Ishikawa (cell line): ENCODE measurements at regions not wholly inside any gene's neighbourhood (a gene's known extent, or its start where the extent isn't known, plus 50 kb on each side); places are given as distances from the start of the nearest gene placed in this dataset.

Experiments used
- CEBPB ChIP-seq: IDR thresholded peaks from 2 replicates; pipeline ENCODE4 v1.6.1; 2012
- CREB1 ChIP-seq: IDR thresholded peaks from 2 replicates; pipeline ENCODE4 v1.6.1; 2012; ENCODE audit warnings: low read depth
- EGR1 ChIP-seq: IDR thresholded peaks from 2 replicates; pipeline ENCODE4 v1.6.1; 2012
- EP300 ChIP-seq: IDR thresholded peaks from 2 replicates; pipeline ENCODE4 v1.6.1; 2012; ENCODE audit warnings: borderline replicate concordance
- FOXM1 ChIP-seq: IDR thresholded peaks from 2 replicates; pipeline ENCODE4 v1.6.1; 2012; ENCODE audit warnings: low read depth, borderline replicate concordance
- NFIC ChIP-seq: IDR thresholded peaks from 2 replicates; pipeline ENCODE4 v1.6.1; 2012
- RAD21 ChIP-seq: IDR thresholded peaks from 2 replicates; pipeline ENCODE4 v1.6.1; 2012; ENCODE audit warnings: low read depth
- TAF1 ChIP-seq: IDR thresholded peaks from 2 replicates; pipeline ENCODE4 v1.6.1; 2012; ENCODE audit warnings: low read depth, mild to moderate bottlenecking
- TCF12 ChIP-seq: IDR thresholded peaks from 2 replicates; pipeline ENCODE4 v1.6.1; 2012; ENCODE audit warnings: low read depth
- TEAD4 ChIP-seq: IDR thresholded peaks from 2 replicates; pipeline ENCODE4 v1.6.1; 2012
- YY1 ChIP-seq: IDR thresholded peaks from 2 replicates; pipeline ENCODE4 v1.6.1; 2012; ENCODE audit warnings: low read depth
- ZBTB7A ChIP-seq: IDR thresholded peaks from 2 replicates; pipeline ENCODE4 v1.6.1; 2012; ENCODE audit warnings: low read depth
- TF ChIP-seq, protein P1 (sequence below): IDR thresholded peaks from 2 replicates; pipeline ENCODE4 v1.6.1; 2012
- TF ChIP-seq, protein P2 (sequence below): IDR thresholded peaks from 2 replicates; pipeline ENCODE4 v1.6.1; 2012
- TF ChIP-seq, protein P3 (sequence below): IDR thresholded peaks from 2 replicates; pipeline ENCODE4 v1.6.1; 2012; ENCODE audit warnings: low read depth, mild to moderate bottlenecking

DNA sequence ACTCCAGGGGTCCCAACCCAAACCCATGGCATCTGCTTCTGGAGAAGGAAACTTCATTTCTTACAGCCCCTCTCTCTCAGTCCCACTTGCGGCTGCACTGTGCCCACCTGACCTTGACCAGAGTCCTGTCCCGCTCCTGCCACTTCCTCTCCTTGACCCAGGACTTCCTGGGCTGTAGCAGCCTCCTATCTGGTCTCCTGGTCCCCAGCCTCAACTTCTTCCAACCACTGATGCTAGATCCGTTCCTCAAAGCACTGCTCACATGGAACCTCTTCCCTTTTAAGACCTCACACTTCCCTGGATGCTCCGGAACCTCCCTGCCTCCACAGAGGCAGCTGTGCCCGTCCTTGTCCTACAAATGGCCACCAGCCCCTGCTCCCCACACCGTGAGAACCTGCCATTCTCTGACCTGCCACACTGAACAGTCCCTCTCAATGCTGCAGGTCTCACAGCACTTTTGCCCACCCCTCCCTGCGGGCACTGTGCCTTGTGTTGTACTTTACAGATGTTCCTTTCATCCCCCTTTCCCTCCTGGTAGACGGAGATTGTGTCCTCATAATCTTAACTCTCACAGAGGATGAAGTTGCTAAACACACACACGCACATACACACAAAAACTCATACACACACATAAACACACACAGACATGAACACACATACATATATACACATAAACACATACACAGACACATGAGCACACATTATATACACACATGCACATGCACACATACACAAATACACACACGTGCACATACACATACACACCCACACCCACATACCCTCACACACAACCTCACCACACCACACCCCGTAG lies 59.6 kb upstream of the NXT1 start:
- TF ChIP-seq EP300 (no peak), TAF1 (no peak)
- TF ChIP-seq, protein P1, sequence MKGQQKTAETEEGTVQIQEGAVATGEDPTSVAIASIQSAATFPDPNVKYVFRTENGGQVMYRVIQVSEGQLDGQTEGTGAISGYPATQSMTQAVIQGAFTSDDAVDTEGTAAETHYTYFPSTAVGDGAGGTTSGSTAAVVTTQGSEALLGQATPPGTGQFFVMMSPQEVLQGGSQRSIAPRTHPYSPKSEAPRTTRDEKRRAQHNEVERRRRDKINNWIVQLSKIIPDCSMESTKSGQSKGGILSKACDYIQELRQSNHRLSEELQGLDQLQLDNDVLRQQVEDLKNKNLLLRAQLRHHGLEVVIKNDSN = no peak

DNA sequence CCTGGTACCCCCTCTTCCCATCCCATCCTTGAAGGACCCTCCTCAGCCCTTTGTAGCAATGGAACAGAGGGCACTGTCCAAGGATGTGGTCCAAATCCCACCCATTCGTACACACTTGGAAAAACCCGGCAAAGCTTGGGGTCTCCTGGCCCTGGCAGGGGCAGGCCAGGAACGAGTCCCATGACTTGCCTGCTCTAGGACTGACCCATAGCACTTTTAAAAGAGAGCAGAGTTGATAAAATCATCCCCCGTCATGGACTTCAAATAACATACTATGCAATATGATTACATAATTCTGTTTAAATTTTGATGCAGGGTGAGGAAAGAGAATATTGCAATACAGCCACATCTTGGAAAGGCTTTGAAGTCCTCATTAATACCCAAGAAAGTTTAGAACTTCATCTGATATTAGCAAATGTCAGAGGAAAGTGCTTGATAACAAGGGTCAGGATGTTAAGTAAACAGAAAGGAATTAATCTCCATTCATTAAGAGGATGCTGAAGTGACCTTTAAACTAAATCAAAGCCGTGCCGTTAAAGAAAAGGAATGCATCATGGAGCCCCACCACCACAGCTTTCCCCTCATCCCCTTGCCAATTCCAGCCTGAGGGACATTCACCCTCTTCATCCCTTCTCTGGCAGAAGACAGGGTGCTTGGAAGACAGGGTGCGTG lies 60.7 kb upstream of the NXT1 start:
- TF ChIP-seq ZBTB7A (no peak), CEBPB (no peak), TCF12 (no peak), FOXM1 (no peak), EGR1 (no peak), TAF1 (no peak), EP300 (no peak), NFIC (no peak), RAD21 (no peak), CREB1 (no peak), TEAD4 (no peak), YY1 (no peak)
- TF ChIP-seq, protein P2, sequence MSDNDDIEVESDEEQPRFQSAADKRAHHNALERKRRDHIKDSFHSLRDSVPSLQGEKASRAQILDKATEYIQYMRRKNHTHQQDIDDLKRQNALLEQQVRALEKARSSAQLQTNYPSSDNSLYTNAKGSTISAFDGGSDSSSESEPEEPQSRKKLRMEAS = no peak
- TF ChIP-seq, protein P1 = no peak
- TF ChIP-seq, protein P3, sequence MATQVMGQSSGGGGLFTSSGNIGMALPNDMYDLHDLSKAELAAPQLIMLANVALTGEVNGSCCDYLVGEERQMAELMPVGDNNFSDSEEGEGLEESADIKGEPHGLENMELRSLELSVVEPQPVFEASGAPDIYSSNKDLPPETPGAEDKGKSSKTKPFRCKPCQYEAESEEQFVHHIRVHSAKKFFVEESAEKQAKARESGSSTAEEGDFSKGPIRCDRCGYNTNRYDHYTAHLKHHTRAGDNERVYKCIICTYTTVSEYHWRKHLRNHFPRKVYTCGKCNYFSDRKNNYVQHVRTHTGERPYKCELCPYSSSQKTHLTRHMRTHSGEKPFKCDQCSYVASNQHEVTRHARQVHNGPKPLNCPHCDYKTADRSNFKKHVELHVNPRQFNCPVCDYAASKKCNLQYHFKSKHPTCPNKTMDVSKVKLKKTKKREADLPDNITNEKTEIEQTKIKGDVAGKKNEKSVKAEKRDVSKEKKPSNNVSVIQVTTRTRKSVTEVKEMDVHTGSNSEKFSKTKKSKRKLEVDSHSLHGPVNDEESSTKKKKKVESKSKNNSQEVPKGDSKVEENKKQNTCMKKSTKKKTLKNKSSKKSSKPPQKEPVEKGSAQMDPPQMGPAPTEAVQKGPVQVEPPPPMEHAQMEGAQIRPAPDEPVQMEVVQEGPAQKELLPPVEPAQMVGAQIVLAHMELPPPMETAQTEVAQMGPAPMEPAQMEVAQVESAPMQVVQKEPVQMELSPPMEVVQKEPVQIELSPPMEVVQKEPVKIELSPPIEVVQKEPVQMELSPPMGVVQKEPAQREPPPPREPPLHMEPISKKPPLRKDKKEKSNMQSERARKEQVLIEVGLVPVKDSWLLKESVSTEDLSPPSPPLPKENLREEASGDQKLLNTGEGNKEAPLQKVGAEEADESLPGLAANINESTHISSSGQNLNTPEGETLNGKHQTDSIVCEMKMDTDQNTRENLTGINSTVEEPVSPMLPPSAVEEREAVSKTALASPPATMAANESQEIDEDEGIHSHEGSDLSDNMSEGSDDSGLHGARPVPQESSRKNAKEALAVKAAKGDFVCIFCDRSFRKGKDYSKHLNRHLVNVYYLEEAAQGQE = no peak

- TF ChIP-seq, protein P2 = no peak
- TF ChIP-seq NFIC = no peak
- no peak for TF ChIP-seq EP300
- no peak for TF ChIP-seq TEAD4
- TF ChIP-seq YY1 = no peak
- TF ChIP-seq ZBTB7A = no peak
- no peak for TF ChIP-seq EGR1
- no peak for TF ChIP-seq FOXM1
- TF ChIP-seq, protein P3 = no peak
- TF ChIP-seq, protein P1 = no peak
- no peak for TF ChIP-seq CEBPB
- no peak for TF ChIP-seq TAF1
- TF ChIP-seq TCF12 = no peak
- TF ChIP-seq RAD21 = no peak
- no peak for TF ChIP-seq CREB1
Observed at GRCh38 chr20:23289249-23289648, 61.3 kb upstream of the NXT1 start.

DNA sequence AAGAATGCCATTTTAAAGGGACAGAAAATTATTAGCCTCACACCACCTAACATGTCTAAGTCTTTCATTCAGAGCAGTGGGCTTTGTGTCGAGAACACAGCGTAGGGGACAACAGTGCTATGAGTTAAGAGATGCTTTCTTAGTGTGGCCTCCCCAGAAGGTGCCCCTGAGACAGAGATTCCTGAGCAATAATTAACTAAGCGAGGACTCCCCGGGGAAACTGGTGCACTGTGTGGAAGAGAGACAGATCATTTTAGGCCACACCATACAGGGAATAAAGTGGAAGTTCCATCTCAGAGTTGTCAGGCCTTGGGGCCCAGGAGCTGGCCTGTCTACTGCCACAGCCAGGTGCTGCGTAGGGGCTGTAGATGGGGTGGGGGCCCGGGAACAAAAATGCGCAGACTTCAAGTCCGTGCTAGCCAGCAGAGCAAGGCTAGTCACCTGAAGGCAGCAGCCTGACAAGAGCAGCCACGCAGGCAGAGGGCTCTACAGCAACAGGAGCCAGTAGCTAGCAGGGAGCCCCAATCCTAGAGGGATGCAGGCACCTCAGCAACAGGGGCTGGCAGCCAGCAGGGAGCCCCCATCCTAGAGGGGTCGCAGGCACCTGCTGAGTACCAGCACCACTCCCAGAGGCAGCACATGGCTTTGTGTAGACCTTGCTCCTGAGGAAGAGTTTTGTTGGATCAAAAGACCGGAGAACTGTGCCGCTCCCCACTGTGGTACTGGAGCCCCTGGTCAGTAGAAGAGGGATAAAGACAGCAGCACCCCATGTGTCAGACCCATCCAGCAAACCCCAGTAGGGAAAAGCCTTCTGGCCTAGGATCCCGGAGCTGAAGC lies 63.0 kb upstream of the NXT1 start:
- TF ChIP-seq TCF12 (no peak), RAD21 (no peak), ZBTB7A (no peak), FOXM1 (no peak), CEBPB (no peak), EP300 (no peak), TEAD4 (no peak), EGR1 (no peak), CREB1 (no peak), NFIC (no peak), YY1 (no peak), TAF1 (no peak)
- TF ChIP-seq, protein P3 = no peak
- TF ChIP-seq, protein P1 = no peak
- TF ChIP-seq, protein P2 = no peak
